Transverse colon (tissue), 3 donors: ENCODE measurements at regions not wholly inside any gene's neighbourhood (a gene's known extent, or its start where the extent isn't known, plus 50 kb on each side); places are given as distances from the start of the nearest gene placed in this dataset.

Source experiments
- CTCF ChIP-seq, 5 experiments: fragments of 200-600 bp in 3 of 5; fragments of 450-650 bp in 2 of 5; sonication (generic) in 3 of 5; IDR thresholded peaks; 1 replicate in 2 of 5; 2 replicates in 3 of 5; pipeline ENCODE4 v1.5.1; 2016 to 2017; ENCODE audit warnings: antibody characterized with exemption in 5 of 5, inconsistent platforms in 3 of 5, mild to moderate bottlenecking in 2 of 5, moderate library complexity in 1 of 5
- POLR2A ChIP-seq: fragments of 450-650 bp; IDR thresholded peaks from one replicate; pipeline ENCODE4 v1.6.1; 2016; ENCODE audit warnings: antibody characterized with exemption, mild to moderate bottlenecking, moderate library complexity

GRCh38 chr15:96183867-96184266 lies 146.6 kb upstream of the NR2F2 start:
- TF ChIP-seq CTCF (IDR thresholded peaks at IDR 0.05) = no peak
- TF ChIP-seq POLR2A = no peak
